Activated CD4-positive, alpha-beta T cell treated with anti-CD3 and anti-CD28 coated beads, Interleukin-2, amount 50 U/mL, for 4 hours (primary cell): ENCODE measurements at regions not wholly inside any gene's neighbourhood (a gene's known extent, or its start where the extent isn't known, plus 50 kb on each side); places are given as distances from the start of the nearest gene placed in this dataset.

Experiments
- DNase-seq, 2 experiments: peaks; one replicate each; pipeline ENCODE4 v3.0.0-alpha.2; 2020

GRCh38 chr10:15462253-15462897 lies 91.3 kb upstream of the FAM171A1 start:
- DNase-seq = no peak

- no peak for DNase-seq
These were observed 90.4 kb upstream of the FAM171A1 start for GRCh38 chr10:15461353-15462108.

GRCh38 chr10:15460661-15461060 lies 89.6 kb upstream of the FAM171A1 start:
- no peak for DNase-seq

- DNase-seq = no peak
These were observed 88.1 kb upstream of the FAM171A1 start for GRCh38 chr10:15459218-15459617.

GRCh38 chr10:15457382-15457781 lies 86.3 kb upstream of the FAM171A1 start:
- no peak for DNase-seq

GRCh38 chr10:15455456-15455855 lies 84.4 kb upstream of the FAM171A1 start:
- DNase-seq = no peak

- no peak for DNase-seq
These were observed 82.8 kb upstream of the FAM171A1 start for GRCh38 chr10:15453926-15454325.

GRCh38 chr10:15453457-15453856 lies 82.4 kb upstream of the FAM171A1 start:
- DNase-seq = no peak

- DNase-seq = no peak
These were observed 81.5 kb upstream of the FAM171A1 start for GRCh38 chr10:15452545-15452944.

- DNase-seq = no peak
These were observed 80.3 kb upstream of the FAM171A1 start for GRCh38 chr10:15451137-15452094.

GRCh38 chr10:15448598-15448997 lies 77.5 kb upstream of the FAM171A1 start:
- DNase-seq = no peak

GRCh38 chr10:15445006-15445390 lies 73.9 kb upstream of the FAM171A1 start:
- DNase-seq = no peak

- no peak for DNase-seq
These were observed 73.3 kb upstream of the FAM171A1 start for GRCh38 chr10:15444105-15445005.

- DNase-seq = no peak
These were observed 71.0 kb upstream of the FAM171A1 start for GRCh38 chr10:15442056-15442455.

- DNase-seq = no peak
These were observed 69.2 kb upstream of the FAM171A1 start for GRCh38 chr10:15440204-15440711.

GRCh38 chr10:15439341-15439842 lies 68.3 kb upstream of the FAM171A1 start:
- DNase-seq = no peak

- DNase-seq = no peak
These were observed 65.6 kb upstream of the FAM171A1 start for GRCh38 chr10:15436696-15437095.

- DNase-seq = peak in 1 of 2 experiments; percentile 16
These were observed 62.9 kb upstream of the FAM171A1 start for GRCh38 chr10:15433850-15434537.

GRCh38 chr10:15432266-15432665 lies 61.2 kb upstream of the FAM171A1 start:
- no peak for DNase-seq

GRCh38 chr10:15430969-15431771 lies 60.1 kb upstream of the FAM171A1 start:
- no peak for DNase-seq
